22Rv1 (cell line): ENCODE measurements at regions not wholly inside any gene's neighbourhood (a gene's known extent, or its start where the extent isn't known, plus 50 kb on each side); places are given as distances from the start of the nearest gene placed in this dataset.
"Not testable (repeated sequence)": the region's sequence is repeated elsewhere in the genome, so short reads cannot be mapped to it uniquely, and the experiment has no call there.

Experiments
- H3K27ac ChIP-seq: fragments of 450-650 bp; 2 replicates; pipeline ENCODE4 v1.5.1; 2017
- CTCF ChIP-seq: fragments of 450-650 bp; IDR thresholded peaks from 2 replicates; pipeline ENCODE4 v1.5.1; 2017; ENCODE audit warnings: mild to moderate bottlenecking
- ZFX ChIP-seq: fragments of 450-650 bp; IDR thresholded peaks from 2 replicates; pipeline ENCODE4 v1.6.1; 2017; ENCODE audit warnings: antibody characterized with exemption, borderline replicate concordance

- no peak overlapping the region for H3K27ac ChIP-seq
- TF ChIP-seq CTCF (no peak), ZFX (no peak)
These were observed 52.0 kb upstream of the CPM start for GRCh38 chr12:68984796-68985573.

- not testable (repeated sequence) for H3K27ac ChIP-seq
These were observed 64.6 kb upstream of the CPM start for GRCh38 chr12:68997526-68997925.

- no peak overlapping the region for H3K27ac ChIP-seq
- TF ChIP-seq ZFX (no peak), CTCF (no peak)
These were observed 65.1 kb upstream of the CPM start for GRCh38 chr12:68998041-68998440.

GRCh38 chr12:69000074-69000473, 67.1 kb upstream of the CPM start:
- no peak for TF ChIP-seq ZFX
- TF ChIP-seq CTCF: no peak
- no peak overlapping the region for H3K27ac ChIP-seq

- no peak overlapping the region for H3K27ac ChIP-seq
- no peak for TF ChIP-seq CTCF
- TF ChIP-seq ZFX: no peak
These were observed 67.7 kb upstream of the CPM start for GRCh38 chr12:69000540-69001243.

GRCh38 chr12:69001251-69001650, 68.3 kb upstream of the CPM start:
- H3K27ac ChIP-seq: no peak overlapping the region
- TF ChIP-seq ZFX (no peak), CTCF (no peak)

- TF ChIP-seq CTCF: no peak
- TF ChIP-seq ZFX: no peak
- H3K27ac ChIP-seq: no peak overlapping the region
These were observed 70.0 kb upstream of the CPM start for GRCh38 chr12:69002969-69003368.
